Activated CD4-positive, alpha-beta T cell treated with anti-CD3 and anti-CD28 coated beads, Interleukin-2, amount 50 U/mL, for 24 hours (primary cell): ENCODE measurements at regions not wholly inside any gene's neighbourhood (a gene's known extent, or its start where the extent isn't known, plus 50 kb on each side); places are given as distances from the start of the nearest gene placed in this dataset.

Source experiments
- DNase-seq, 2 donors: peaks; one replicate each; pipeline ENCODE4 v3.0.0-alpha.2; 2020; ENCODE audit warnings: low read depth in 1 of 2, low spot score in 1 of 2

- DNase-seq: no peak
These were observed 51.9 kb upstream of the DBX2 start for GRCh38 chr12:45102818-45103217.

DNA sequence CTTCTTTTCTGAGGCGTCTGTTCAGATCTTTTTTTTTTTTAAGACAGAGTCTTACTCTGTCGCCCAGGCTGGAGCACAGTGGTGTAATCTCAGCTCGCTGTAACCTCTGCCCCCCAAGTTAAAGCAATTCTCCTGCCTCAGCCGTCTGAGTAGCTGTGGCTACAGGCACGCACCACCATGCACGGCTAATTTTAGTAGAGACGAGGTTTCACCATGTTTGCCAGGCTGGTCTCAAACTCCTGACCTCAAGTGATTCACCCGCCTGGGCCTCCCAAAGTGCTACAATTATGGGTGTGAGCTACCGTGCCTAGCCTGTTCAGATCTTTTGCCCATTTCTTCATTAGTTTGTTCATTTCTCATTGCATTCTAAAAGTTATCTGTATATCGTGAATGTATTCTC, 55.1 kb upstream of the DBX2 start:
- no peak for DNase-seq

DNA sequence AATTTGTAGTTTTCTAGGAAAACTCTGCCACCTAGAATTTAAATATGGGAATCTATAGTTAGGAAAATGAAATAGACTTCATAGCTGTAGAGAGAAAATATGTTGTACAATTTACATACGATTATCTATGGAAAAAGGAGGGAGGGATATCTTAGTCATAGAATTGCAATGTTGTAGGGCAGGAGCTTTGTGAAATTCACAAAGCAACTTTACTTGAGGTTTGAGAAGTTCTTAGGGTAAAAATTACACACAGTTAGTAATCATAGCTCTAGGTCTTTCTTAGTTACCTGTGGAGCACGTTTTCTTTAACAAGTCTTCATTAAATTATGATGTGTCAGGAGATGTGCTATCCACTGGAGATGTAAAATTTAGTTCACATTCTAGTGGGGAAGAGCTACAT, 61.4 kb upstream of the DBX2 start:
- no peak for DNase-seq

DNA sequence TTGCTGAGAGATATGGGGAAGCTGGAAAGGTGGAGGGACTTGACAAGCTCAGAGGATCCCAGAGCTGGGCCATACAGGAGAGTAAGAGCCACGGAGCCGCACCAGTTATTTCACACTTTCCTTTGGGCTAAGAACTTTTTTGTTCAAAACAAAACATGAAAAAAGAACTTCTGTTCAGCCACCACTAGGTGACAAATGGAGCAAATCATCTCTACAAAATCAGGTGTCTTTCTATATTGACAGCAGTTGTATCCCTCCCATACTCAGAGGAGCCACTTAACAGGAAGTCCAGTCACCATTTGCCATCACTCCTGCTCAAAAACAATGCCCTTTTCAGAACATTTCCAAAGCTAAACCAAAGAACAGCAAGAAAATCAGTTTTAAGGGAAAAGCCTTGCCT, 70.3 kb upstream of the DBX2 start:
- no peak for DNase-seq

- no peak for DNase-seq
These were observed 72.0 kb upstream of the DBX2 start for GRCh38 chr12:45122768-45123380.

GRCh38 chr12:45124485-45125155, 73.7 kb upstream of the DBX2 start:
- no peak for DNase-seq

GRCh38 chr12:45125997-45126396, 75.1 kb upstream of the DBX2 start:
- DNase-seq: no peak

GRCh38 chr12:45128637-45129036, 77.7 kb upstream of the DBX2 start:
- no peak for DNase-seq

DNA sequence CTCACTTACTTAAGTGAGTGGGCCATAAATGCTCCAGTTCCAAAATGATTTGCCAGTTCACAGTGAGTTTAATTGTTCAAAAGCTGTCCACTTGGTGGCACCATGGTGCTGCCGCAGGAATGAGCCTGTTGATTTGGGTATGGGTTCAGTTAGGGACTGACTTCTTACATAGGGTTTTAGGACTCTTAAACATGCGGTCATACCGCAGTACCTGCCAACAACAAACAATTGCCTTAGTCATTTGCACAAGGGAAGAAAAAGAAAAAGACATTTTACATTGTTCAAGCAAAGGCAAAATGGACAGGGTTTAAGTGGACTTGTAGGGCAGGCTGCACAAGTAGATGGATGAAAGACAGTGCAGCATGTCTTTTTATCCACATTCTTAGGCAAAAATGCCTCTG, 80.0 kb upstream of the DBX2 start:
- DNase-seq: peak in 1 of 2 donors; percentile 5

DNA sequence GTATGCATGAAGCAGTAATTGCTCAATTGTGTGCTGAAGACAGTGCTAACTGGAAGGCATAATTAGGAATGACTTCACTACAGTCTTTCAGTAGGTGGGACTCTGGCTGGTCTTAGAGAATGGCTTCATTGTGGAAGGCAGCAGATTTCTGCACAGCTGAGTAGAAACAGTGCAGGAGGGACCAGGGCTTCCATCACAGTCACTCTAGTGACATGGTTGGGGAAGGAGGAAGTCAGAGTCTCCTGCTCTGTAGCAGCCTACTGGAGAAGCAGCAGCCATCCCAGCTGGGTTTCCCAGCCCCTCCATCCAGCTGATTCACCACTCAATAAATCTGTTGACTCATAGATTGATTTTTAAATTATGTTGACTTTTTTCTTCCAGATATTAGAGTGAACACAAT, 80.6 kb upstream of the DBX2 start:
- no peak for DNase-seq

DNA sequence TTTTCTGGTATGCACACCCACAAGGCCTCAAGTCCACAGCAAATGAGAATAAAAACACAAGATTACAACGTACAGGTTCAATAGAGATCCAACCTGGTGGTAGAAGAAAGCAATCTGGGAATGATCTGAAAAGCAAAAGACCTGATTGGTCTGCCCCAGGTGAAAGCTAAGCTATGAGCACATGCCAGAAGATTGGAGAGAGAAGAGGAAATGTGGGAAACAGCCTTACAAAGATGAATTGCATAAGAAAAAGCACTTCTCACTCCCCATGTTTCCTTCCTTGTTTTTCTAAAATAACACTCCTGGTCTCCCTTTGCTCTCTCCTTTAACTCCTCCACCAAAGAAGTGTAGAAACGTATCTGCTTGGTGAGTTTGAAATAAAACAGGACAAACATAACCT, 77.3 kb upstream of the ANO6 start:
- DNase-seq: no peak

- no peak for DNase-seq
These were observed 67.9 kb upstream of the ANO6 start for GRCh38 chr12:45148006-45148405.

- DNase-seq: no peak
These were observed 67.3 kb upstream of the ANO6 start for GRCh38 chr12:45148619-45149018.

DNA sequence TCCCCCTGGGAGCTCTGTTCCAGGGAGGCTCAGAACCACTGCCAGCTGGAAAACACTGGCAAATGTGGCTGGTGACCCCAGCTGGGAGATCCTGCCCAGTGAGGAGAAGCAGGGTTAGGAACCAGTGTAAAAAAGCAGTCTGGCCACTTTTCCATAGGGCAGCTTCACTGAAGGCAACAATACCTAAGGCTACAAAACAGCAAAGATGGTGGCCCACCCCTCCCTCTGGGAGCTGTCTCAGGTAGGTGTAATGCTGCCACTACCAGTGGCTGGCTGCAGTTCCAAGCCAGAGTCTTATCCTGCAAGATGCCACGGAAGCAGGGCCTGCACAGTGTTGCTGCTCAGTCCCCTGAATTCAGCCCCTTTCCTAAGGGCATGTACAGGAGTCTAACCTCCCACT, 50.6 kb upstream of the ANO6 start:
- DNase-seq: no peak

GRCh38 chr12:45166056-45166455, 49.8 kb upstream of the ANO6 start:
- DNase-seq: no peak
